IgD-negative memory B cell (primary cell): ENCODE measurements at regions not wholly inside any gene's neighbourhood (a gene's known extent, or its start where the extent isn't known, plus 50 kb on each side); places are given as distances from the start of the nearest gene placed in this dataset.
"Not testable (repeated sequence)": the region's sequence is repeated elsewhere in the genome, so short reads cannot be mapped to it uniquely, and the experiment has no call there.

Experiments
- H3K27ac Mint-ChIP-seq, 3 donors: one replicate each; pipeline ENCODE4 v1.8.0; 2020 to 2022; ENCODE audit warnings: mild to moderate bottlenecking in 3 of 3, mixed read lengths in 3 of 3, moderate library complexity in 1 of 3
- H3K27me3 Mint-ChIP-seq: one replicate; pipeline ENCODE4 v1.8.0; 2021; ENCODE audit warnings: mixed read lengths
- H3K36me3 Mint-ChIP-seq: one replicate; pipeline ENCODE4 v1.8.0; 2020; ENCODE audit warnings: mild to moderate bottlenecking, mixed read lengths
- H3K4me1 Mint-ChIP-seq, 3 donors: one replicate each; pipeline ENCODE4 v1.8.0; 2020 to 2022; ENCODE audit warnings: mixed read lengths in 3 of 3, mild to moderate bottlenecking in 1 of 3
- H3K4me3 Mint-ChIP-seq, 4 donors: one replicate each; pipeline ENCODE4 v1.8.0; 2020 to 2022; ENCODE audit warnings: mild to moderate bottlenecking in 4 of 4, mixed read lengths in 4 of 4, moderate library complexity in 3 of 4
- H3K9me3 Mint-ChIP-seq, 3 donors: one replicate each; pipeline ENCODE4 v1.8.0; 2020 to 2021; ENCODE audit warnings: mixed read lengths in 3 of 3, mild to moderate bottlenecking in 1 of 3

DNA sequence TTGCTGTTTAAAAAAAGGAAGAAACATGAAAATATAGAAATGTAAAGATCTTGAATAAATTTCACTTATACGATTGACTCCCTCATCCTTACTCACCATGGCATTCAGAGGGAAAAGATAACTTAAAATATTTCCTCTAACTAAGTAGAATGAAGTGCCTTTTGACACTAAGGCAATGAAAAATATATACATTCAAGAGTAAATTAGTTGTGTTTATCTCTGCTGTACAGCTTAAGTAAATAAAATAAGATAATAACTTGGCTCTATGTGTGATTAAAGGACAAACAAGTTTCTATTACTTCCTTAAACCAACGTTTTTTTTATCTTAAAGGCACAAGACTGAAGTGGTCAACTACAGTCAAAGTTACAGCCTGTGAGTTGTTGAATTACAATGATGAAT, 142.3 kb upstream of the LRRTM4 start:
- Mint-ChIP-seq H3K27me3 (no peaks in the 10 kb centered on the region), H3K9me3 (peaks cover 2 to 6% (median 2%) of the 10 kb centered on the region in 3 donors), H3K4me1 (no peaks in the 10 kb centered on the region), H3K4me3 (no peak overlapping the region), H3K27ac (no peak overlapping the region), H3K36me3 (no peaks in the 10 kb centered on the region)

DNA sequence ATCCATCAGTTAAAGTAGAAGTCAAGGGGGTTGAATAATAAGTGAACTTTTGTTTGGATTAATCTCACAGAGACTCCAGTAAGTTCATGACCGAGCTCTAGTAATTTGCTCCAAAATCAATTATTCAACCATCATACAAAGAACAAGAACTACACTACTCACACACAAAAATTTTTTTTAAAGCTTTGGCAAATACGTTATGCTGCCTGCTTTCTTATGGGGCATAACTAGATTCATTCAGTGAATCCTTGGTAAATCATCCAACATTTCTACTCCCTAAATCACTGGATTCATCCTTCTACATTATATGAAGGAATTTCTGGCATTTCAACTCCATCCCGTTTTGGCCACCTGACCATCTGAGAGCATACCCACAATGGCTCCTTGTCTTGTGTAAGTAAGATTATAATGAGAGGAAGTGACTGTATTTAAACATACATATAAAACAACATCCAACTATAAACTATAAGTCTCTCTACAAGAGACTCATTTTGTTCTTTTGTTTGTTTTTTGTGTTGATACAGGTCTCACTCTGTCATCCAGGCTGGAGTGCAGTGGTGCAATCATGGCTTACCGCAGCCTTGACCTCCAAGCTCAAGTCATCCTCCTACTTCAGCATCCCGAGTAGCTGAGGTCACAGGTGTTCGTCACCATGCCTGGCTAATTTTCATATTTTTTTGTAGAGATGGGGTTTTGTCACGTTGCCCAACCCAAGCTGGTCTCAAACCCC, 144.2 kb upstream of the LRRTM4 start:
- Mint-ChIP-seq H3K27me3 (no peaks in the 10 kb centered on the region), H3K27ac (no peak overlapping the region), H3K36me3 (no peaks in the 10 kb centered on the region), H3K9me3 (peaks cover 0 to 2% (median under 1%) of the 10 kb centered on the region in 3 donors), H3K4me1 (no peaks in the 10 kb centered on the region), H3K4me3 (no peak overlapping the region)

DNA sequence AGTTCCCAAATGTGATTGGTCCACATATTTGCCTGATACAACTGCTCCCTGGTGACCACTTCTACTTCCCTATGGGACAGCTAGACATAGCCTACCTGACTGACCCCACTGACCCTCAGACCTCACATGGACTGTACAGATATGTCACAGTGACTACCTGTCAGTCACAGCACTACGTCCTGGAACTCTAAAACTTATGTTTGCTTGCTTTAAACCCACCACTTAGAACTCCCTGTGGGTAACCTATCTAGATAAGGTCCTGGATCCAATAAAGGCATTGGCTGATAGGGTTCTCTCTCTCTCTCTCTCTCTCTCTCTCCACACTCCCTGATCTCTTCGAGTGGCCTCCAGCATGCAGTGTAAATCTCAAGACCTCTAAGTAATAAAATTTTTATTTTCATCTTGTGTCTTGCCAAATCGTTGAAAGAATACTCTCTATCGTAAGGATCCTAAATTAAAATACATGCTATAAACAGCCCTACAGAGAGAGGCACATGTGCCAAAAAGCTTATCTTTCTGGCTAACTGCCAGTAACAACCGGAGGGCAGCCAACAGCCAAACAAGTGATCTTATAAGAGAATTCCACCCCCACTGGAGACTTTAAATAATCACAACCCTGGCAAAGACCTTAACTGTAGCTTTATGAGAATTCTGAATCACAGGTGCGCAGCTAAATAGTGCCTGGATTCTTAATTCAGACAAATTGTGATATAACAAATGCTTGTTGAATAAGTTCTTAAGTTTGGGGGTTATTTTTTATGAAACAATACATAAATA, 162.6 kb upstream of the LRRTM4 start:
- not testable (repeated sequence) for H3K36me3 Mint-ChIP-seq, H3K27ac Mint-ChIP-seq, H3K4me1 Mint-ChIP-seq, H3K27me3 Mint-ChIP-seq, H3K9me3 Mint-ChIP-seq, H3K4me3 Mint-ChIP-seq

DNA sequence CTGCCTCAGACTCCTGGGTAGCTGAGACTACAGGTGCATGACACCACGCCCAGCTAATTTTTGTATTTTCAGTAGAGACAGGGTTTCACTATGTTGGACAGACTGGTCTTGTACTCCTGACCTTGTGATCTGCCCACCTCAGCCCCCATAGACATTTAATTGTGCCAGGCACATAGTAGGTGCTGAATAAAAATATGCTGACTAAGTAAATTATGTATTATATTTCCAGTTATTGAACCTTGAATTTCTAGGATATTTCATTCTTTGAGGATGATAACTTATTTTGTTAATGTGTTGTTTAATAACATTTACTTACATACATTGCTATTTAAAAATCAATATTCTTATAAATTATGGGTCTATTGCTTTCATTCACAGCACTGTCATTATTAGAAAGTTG, 190.4 kb upstream of the LRRTM4 start:
- H3K36me3 Mint-ChIP-seq = no peaks in the 10 kb centered on the region
- H3K27ac Mint-ChIP-seq = no peak overlapping the region
- H3K27me3 Mint-ChIP-seq = no peaks in the 10 kb centered on the region
- H3K9me3 Mint-ChIP-seq = no peaks in the 10 kb centered on the region
- no peaks in the 10 kb centered on the region for H3K4me1 Mint-ChIP-seq
- no peak overlapping the region for H3K4me3 Mint-ChIP-seq

DNA sequence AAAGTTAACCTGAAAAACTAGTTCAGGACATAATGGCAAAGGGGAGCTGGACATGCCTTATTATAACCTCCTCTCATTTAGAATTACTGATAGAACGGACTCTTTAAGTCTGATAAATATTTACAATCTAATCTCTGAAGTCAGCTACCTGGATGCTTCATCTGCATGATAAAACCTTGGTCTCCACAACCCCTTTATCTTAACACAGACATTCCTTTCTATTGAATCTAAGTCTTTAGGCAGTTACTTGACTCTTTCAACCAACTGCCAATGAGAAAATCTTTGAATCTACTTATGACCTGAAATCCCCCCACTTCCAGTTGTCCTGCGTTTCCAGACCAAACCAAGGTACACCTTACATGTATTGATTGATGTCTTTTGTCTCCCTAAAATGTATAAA, 191.2 kb upstream of the LRRTM4 start:
- no peaks in the 10 kb centered on the region for H3K27me3 Mint-ChIP-seq
- no peaks in the 10 kb centered on the region for H3K9me3 Mint-ChIP-seq
- no peaks in the 10 kb centered on the region for H3K4me1 Mint-ChIP-seq
- H3K27ac Mint-ChIP-seq = no peak overlapping the region
- no peaks in the 10 kb centered on the region for H3K36me3 Mint-ChIP-seq
- H3K4me3 Mint-ChIP-seq = no peak overlapping the region

DNA sequence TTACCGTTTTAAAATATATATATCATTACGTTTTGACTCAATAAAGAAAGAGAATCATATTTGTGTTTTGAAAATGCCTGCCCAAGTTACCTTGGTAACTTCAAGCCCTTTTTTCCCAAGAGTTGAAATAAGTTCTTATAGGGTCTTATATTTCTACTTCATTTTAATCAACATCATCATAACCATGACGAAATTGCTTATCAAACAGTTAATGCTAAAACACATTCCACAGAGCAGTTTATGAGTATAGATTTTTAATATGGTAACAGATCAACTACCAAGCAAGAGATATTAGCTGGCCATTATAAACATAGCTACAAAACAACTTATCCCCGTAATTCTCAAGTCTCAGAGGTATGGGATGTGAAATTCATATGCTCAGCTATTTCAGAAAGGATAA, 197.9 kb upstream of the LRRTM4 start:
- no peak overlapping the region for H3K27ac Mint-ChIP-seq
- H3K9me3 Mint-ChIP-seq = peaks cover 0 to 4% (median 1%) of the 10 kb centered on the region in 3 donors
- no peaks in the 10 kb centered on the region for H3K4me1 Mint-ChIP-seq
- H3K36me3 Mint-ChIP-seq = no peaks in the 10 kb centered on the region
- no peaks in the 10 kb centered on the region for H3K27me3 Mint-ChIP-seq
- no peak overlapping the region for H3K4me3 Mint-ChIP-seq

DNA sequence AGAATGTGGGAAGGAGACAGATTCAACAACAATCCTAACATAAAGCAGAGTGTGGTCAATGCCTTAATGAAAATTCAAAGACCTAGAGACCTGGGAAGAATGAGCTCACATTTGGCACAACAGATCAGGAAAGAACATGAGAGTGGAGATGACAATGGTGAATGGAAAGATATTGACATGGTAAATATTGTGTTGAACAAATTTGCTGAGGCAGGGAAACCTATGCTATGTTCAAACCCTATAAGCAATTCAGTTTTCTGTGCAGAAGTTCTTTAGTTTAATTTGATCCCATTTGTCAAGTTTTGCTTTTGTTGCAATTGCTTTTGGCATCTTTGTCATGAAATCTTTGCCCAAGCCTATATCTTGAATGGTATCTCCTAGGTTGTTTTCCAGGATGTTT, 199.4 kb upstream of the LRRTM4 start:
- Mint-ChIP-seq H3K27ac (no peak overlapping the region), H3K4me1 (no peaks in the 10 kb centered on the region), H3K9me3 (peaks cover 0 to 4% (median 1%) of the 10 kb centered on the region in 3 donors), H3K4me3 (no peak overlapping the region), H3K27me3 (no peaks in the 10 kb centered on the region), H3K36me3 (no peaks in the 10 kb centered on the region)

DNA sequence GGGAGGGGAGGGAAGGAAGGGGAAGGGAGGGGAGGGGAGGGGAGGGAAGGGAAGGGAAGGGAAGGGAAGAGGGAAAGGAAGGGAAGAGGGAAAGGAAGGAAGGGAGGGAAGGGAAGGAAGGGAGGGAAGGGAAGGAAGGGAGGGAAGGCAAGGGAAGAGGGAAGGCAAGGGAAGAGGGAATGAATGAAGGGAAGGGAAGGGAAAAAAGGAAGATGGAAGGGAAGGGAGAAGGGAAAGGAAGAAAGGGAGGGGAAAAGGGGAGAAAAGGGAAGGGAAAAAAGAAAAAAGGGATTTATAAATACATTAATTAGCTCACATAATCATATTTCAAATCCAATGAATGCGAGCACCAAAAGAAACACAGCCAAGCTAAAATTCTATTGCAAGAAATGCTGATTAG, 202.9 kb upstream of the LRRTM4 start:
- Mint-ChIP-seq H3K27me3 (no peaks in the 10 kb centered on the region), H3K9me3 (peaks cover 2 to 6% (median 3%) of the 10 kb centered on the region in 3 donors), H3K4me1 (no peaks in the 10 kb centered on the region), H3K4me3 (no peak overlapping the region), H3K36me3 (no peaks in the 10 kb centered on the region), H3K27ac (no peak overlapping the region)

DNA sequence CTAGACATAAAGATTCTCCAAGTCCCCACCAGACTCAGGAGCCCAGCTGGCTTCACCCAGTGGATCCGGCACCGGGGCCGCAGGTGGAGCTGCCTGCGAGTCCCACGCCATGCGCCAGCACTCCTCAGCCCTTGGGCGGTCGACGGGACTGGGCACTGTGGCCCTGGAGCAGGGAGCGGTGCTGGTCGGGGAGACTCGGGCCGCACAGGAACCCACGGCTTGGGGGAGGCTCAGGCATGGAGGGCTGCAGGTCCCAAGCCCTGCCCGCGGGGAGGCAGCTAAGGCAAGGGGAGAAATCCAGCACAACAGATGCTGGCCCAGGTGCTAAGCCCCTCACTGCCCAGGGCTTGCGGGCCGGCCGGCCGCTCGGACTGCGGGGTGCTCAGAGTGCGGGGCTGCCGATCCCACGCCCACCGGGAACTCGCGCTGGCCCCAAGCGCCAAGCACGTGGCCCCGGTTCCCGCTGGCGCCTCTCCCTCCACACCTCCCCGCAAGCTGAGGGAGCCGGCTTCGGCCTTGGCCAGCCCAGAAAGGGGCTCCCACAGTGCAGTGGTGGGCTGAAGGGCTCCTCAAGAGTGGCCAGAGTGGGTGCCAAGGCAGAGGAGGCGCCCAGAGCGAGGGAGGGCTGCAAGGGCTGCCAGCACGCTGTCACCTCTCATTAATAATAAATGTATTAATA, 212.6 kb upstream of the LRRTM4 start:
- not testable (repeated sequence) for H3K4me3 Mint-ChIP-seq, H3K9me3 Mint-ChIP-seq, H3K27me3 Mint-ChIP-seq, H3K4me1 Mint-ChIP-seq, H3K27ac Mint-ChIP-seq, H3K36me3 Mint-ChIP-seq

DNA sequence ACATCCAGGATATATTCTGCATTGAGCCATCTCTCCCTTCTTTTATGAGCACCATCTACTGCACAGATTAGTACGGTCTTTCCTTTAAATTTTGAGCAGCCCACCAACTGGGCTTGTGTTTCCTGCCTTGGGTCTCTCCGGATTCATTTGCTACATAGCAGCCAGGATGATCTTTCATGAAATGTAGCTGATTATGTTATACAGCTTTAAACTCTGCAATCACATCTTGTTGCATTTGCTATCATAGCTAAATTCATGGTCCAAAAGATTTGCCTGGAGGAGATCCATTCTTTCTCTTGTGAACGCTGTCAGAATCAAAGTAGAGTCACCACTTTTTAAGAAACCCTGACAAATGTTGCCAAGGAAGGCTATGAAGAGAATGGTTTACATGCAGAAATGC, 215.1 kb upstream of the LRRTM4 start:
- Mint-ChIP-seq H3K36me3 (no peaks in the 10 kb centered on the region), H3K27ac (no peak overlapping the region), H3K4me3 (no peak overlapping the region), H3K4me1 (no peaks in the 10 kb centered on the region), H3K9me3 (peaks cover 0 to 5% (median 0%) of the 10 kb centered on the region in 3 donors), H3K27me3 (no peaks in the 10 kb centered on the region)

DNA sequence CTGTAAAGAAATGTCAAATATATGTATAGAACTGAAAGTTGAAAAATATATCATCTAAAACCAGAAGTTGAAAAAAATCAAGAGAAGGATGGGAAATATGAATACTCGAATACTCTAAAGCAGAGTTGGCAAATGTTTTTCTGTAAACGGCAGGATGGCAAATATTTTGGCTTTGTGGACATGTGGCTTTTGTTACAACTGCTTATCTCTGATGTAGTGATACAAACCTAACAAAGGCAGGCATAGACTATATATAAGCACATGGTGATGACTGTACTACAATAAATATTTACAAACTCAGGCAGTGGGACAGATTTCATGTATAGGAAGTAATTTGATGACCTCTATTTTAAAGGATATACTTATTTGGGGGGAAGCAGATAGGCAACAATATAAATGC, 224.6 kb upstream of the LRRTM4 start:
- H3K4me1 Mint-ChIP-seq = peaks cover 0 to 2% (median 0%) of the 10 kb centered on the region in 3 donors
- H3K9me3 Mint-ChIP-seq = peaks cover 4 to 14% (median 7%) of the 10 kb centered on the region in 3 donors
- H3K4me3 Mint-ChIP-seq = no peak overlapping the region
- no peaks in the 10 kb centered on the region for H3K27me3 Mint-ChIP-seq
- no peak overlapping the region for H3K27ac Mint-ChIP-seq
- H3K36me3 Mint-ChIP-seq = no peaks in the 10 kb centered on the region

DNA sequence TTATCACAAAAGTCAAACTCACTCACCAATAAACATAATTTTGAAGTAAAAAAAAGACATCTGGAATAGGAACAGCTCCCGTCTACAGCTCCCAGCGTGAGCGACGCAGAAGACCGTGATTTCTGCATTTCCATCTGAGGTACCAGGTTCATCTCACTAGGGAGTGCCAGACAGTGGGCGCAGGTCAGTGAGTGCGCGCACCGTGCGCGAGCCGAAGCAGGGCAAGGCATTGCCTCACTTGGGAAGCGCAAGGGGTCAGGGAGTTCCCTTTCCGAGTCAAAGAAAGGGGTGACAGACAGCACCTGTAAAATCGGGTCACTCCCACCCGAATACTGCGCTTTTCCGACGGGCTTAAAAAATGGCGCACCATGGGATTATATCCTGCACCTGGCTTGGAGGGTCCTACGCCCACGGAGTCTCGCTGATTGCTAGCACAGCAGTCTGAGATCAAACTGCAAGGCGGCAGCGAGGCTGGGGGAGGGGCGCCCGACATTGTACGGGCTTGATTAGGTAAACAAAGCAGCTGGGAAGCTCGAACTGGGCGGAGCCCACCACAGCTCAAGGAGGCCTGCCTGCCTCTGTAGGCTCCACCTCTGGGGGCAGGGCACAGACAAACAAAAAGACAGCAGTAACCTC, 231.7 kb upstream of the LRRTM4 start:
- peaks cover 2 to 10% (median 3%) of the 10 kb centered on the region in 3 donors for H3K9me3 Mint-ChIP-seq
- not testable (repeated sequence) for H3K36me3 Mint-ChIP-seq, H3K27ac Mint-ChIP-seq, H3K4me3 Mint-ChIP-seq, H3K27me3 Mint-ChIP-seq, H3K4me1 Mint-ChIP-seq

DNA sequence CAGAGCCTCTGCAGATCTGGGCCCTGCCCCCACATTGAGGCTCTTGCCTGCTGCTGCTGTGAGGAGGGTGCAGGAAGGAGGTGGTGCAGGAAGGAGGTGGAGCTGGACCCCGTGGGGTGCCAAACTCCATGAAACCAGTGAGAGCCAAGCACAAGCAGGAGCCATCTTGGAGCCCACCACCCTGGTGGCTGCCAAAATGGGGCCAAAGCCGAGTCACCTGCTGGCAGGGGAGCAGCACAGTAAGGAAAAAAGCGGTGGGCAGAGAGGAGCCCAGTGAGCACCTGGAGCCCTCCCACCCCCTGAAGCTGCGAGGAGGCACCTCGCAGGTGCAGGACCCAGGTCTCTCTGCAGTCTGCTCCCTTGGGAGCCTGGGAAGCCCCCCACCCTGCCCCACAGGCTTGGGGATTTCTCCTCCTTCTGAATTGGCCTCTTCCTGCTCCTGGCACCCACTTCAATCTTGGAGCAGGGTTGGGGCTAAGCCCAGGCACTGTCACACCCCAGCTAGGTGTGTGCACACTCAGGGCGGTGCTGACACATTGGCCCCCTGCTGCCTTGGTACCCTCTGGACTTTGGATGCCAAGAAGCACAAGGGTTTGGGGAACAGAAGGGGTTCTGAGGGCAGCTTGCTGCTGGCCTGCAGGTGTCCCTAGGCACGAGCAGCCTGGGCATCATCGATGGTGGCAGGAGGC, 245.4 kb upstream of the LRRTM4 start:
- H3K36me3 Mint-ChIP-seq = no peaks in the 10 kb centered on the region
- no peaks in the 10 kb centered on the region for H3K4me1 Mint-ChIP-seq
- H3K9me3 Mint-ChIP-seq = peaks cover 4 to 7% (median 5%) of the 10 kb centered on the region in 3 donors
- no peak overlapping the region for H3K27ac Mint-ChIP-seq
- H3K4me3 Mint-ChIP-seq = no peak overlapping the region
- no peaks in the 10 kb centered on the region for H3K27me3 Mint-ChIP-seq

DNA sequence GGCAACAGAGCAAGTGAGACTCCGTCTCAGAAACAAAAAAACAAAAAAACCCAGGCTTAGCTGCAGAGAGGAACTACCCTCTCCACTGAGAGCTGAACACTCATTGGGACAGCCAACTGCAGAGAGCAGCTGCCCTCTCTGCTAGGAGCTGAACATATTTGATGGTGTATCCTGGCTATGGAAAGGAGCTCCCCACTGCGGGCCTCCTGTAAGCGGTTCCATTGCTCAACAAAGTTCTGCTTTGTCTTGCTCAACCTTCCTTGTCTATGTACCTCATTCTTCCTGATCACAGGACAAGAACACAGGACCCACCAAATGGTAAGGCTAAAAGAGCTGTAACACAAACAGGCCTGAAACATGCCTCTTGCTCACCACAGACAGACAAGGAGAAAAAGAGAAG, 246.3 kb upstream of the LRRTM4 start:
- Mint-ChIP-seq H3K27me3 (no peaks in the 10 kb centered on the region), H3K36me3 (no peaks in the 10 kb centered on the region), H3K9me3 (peaks cover 4 to 9% (median 5%) of the 10 kb centered on the region in 3 donors), H3K4me1 (no peaks in the 10 kb centered on the region), H3K4me3 (no peak overlapping the region), H3K27ac (no peak overlapping the region)

DNA sequence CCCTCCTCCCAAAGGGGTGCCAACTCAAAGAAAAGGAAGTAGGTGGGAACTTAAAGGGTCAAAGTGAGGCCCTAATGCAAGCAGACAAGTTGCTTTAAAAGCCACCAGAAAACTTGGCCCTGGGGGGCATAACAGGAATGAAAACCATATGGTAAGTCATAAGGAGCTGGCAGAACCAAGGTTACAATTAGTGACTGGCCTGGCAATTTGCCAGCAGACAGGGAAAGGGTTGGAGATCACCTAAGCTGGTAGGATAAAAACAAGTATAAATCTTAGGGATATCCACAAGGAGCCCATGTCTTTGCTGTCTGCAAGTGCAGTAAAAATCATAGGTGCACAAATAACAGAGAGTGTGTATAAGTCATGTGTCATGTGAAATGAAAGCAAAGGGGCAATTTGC, 256.7 kb upstream of the LRRTM4 start:
- no peak overlapping the region for H3K27ac Mint-ChIP-seq
- no peaks in the 10 kb centered on the region for H3K4me1 Mint-ChIP-seq
- peaks cover 2 to 9% (median 5%) of the 10 kb centered on the region in 3 donors for H3K9me3 Mint-ChIP-seq
- H3K4me3 Mint-ChIP-seq = no peak overlapping the region
- H3K36me3 Mint-ChIP-seq = no peaks in the 10 kb centered on the region
- no peaks in the 10 kb centered on the region for H3K27me3 Mint-ChIP-seq
